K562 (cell line): ENCODE measurements at regions not wholly inside any gene's neighbourhood (a gene's known extent, or its start where the extent isn't known, plus 50 kb on each side); places are given as distances from the start of the nearest gene placed in this dataset.

ENCODE experiments used
- ATAC-seq: fragments of 200-7000 bp; cut with Tn5 transposase; 3 replicates; pipeline ENCODE4 v1.9.1; 2020; ENCODE audit warnings: moderate library complexity
- BruUV-seq: library from RNA; stranded (reverse); fragments of 400-500 nt; replicated peaks from 2 replicates; lab custom pipeline; 2021; lab: Mats Ljungman, UMichigan
- CTCF ChIA-PET: fragments of 300-600 bp; formaldehyde crosslinking; extraction: SDS; loops from one replicate; lab custom pipeline; 2021; ENCODE audit warnings: low intra/inter-chr PET ratio; lab: Yijun Ruan, JAX
- POLR2A ChIA-PET: fragments of 300-600, 350-650 bp; sonication (Branson Sonifier 250); formaldehyde crosslinking; extraction: SDS; loops from one replicate; lab custom pipeline; 2021; ENCODE audit warnings: antibody characterized with exemption, inconsistent platforms; lab: Yijun Ruan, JAX
- DNase-seq, 4 experiments: peaks; one replicate each; pipeline versions ENCODE4 v3.0.0 to v3.0.0-alpha.2; 2011 to 2018; ENCODE audit warnings: low spot score in 3 of 4, mixed read lengths in 3 of 4; ENCODE audit errors: extremely low read depth in 1 of 4
- FAIRE-seq: peaks from 2 replicates; lab custom pipeline; 2011; peaks lifted over from hg19 to GRCh38; lab: Jason Lieb, UNC
- H2AFZ ChIP-seq: 2 replicates; pipeline ENCODE4 v1.6.0; 2011; ENCODE audit warnings: low read depth, low read length, control low read depth, inconsistent platforms
- H3K27ac ChIP-seq: fragments of 200-600 bp; 3 replicates; pipeline ENCODE4 v1.8.0; 2011; ENCODE audit warnings: low read depth, mild to moderate bottlenecking, control low read depth, inconsistent platforms, low read length, moderate library complexity, mixed read lengths; ENCODE audit errors: extremely low read depth
- H3K27me3 ChIP-seq, 2 experiments: fragments of 300-600 bp in 1 of 2; 2 replicates in 1 of 2; 3 replicates in 1 of 2; pipeline versions ENCODE4 v1.6.0 to v1.8.0; 2011; ENCODE audit warnings: inconsistent platforms in 2 of 2, low read length in 2 of 2, mild to moderate bottlenecking in 1 of 2, mixed read lengths in 1 of 2, moderate library complexity in 1 of 2; ENCODE audit not compliant: control insufficient read depth in 2 of 2, insufficient read depth in 2 of 2
- H3K36me3 ChIP-seq: fragments of 300-600 bp; 3 replicates; pipeline ENCODE4 v1.8.0; 2011; ENCODE audit warnings: mild to moderate bottlenecking, low read length, inconsistent platforms; ENCODE audit not compliant: control insufficient read depth, insufficient read depth
- H3K4me1 ChIP-seq, 2 experiments: fragments of 200-600 bp in 1 of 2; replicated peaks in 1 of 2; 2 replicates in 1 of 2; 3 replicates in 1 of 2; pipeline versions ENCODE4 v1.5.1 to v1.8.0; 2011; ENCODE audit warnings: inconsistent platforms in 2 of 2, low read length in 2 of 2, mild to moderate bottlenecking in 1 of 2, mixed read lengths in 1 of 2, moderate library complexity in 1 of 2; ENCODE audit not compliant: control insufficient read depth in 2 of 2, insufficient read depth in 2 of 2
- H3K4me2 ChIP-seq: 2 replicates; pipeline ENCODE4 v1.6.1; 2011; ENCODE audit warnings: low read length, control low read depth, inconsistent platforms, mixed read lengths; ENCODE audit not compliant: insufficient read depth
- H3K4me3 ChIP-seq: fragments of 200-600 bp; sonication (generic), shearing (Covaris generic); 2 replicates; pipeline ENCODE4 v1.5.1; 2016; ENCODE audit warnings: control low read depth, inconsistent platforms
- H3K79me2 ChIP-seq: fragments of 200-600 bp; 3 replicates; pipeline ENCODE4 v1.8.0; 2011; ENCODE audit warnings: low read length, inconsistent platforms; ENCODE audit not compliant: control insufficient read depth, insufficient read depth
- H3K9ac ChIP-seq, 2 experiments: 2 replicates each; pipeline versions ENCODE4 v1.6.0 to v1.6.1; 2011; ENCODE audit warnings: low read depth in 2 of 2, low read length in 2 of 2, control low read depth in 1 of 2, inconsistent platforms in 1 of 2, mild to moderate bottlenecking in 1 of 2, mixed read lengths in 1 of 2; ENCODE audit not compliant: insufficient read depth in 1 of 2
- H3K9me1 ChIP-seq: one replicate; pipeline ENCODE4 v1.6.0; 2011; ENCODE audit warnings: inconsistent platforms, mild to moderate bottlenecking, low read length, moderate library complexity; ENCODE audit not compliant: control insufficient read depth, insufficient read depth
- H3K9me3 ChIP-seq: replicated peaks from 2 replicates; pipeline ENCODE4 v1.5.1; 2011; ENCODE audit warnings: low read depth, low read length, inconsistent platforms; ENCODE audit not compliant: control insufficient read depth, insufficient read depth
- H4K20me1 ChIP-seq: replicated peaks from 2 replicates; pipeline ENCODE4 v1.6.1; 2011; ENCODE audit warnings: low read length, inconsistent platforms, mixed read lengths; ENCODE audit not compliant: control insufficient read depth, insufficient read depth
- PCBP1 ChIP-seq: fragments of 200-400 bp; formaldehyde crosslinking; IDR thresholded peaks from 2 replicates; pipeline ENCODE4 v1.6.1; 2018; ENCODE audit warnings: mild to moderate bottlenecking, low read depth, low read length; ENCODE audit not compliant: poor library complexity, severe bottlenecking
- RAD21 ChIP-seq, 2 experiments: fragments of 250-450 bp in 1 of 2; fragments of 450-650 bp in 1 of 2; sonication (Bioruptor Pico) in 1 of 2; formaldehyde crosslinking in 1 of 2; IDR thresholded peaks in 1 of 2; conservative IDR thresholded peaks in 1 of 2; 2 replicates each; pipeline versions ENCODE4 v1.4.0 to v1.8.0; 2020 to 2022; ENCODE audit warnings: mild to moderate bottlenecking in 2 of 2, moderate library complexity in 1 of 2
- SMAD3 ChIP-seq: fragments of 450-650 bp; formaldehyde crosslinking; conservative IDR thresholded peaks from 2 replicates; pipeline ENCODE4 v1.4.0; 2020; ENCODE audit warnings: mild to moderate bottlenecking
- SMC3 ChIP-seq: conservative IDR thresholded peaks from 2 replicates; pipeline ENCODE4 v1.6.1; 2011; ENCODE audit warnings: low read depth, low read length, improper control_type of control experiment; ENCODE audit not compliant: insufficient read depth
- SRSF1 ChIP-seq: fragments of 200-400 bp; formaldehyde crosslinking; IDR thresholded peaks from 2 replicates; pipeline ENCODE4 v1.6.1; 2017; ENCODE audit warnings: mild to moderate bottlenecking, low read depth, low read length, moderate library complexity
- ZNF717 ChIP-seq: fragments of 250-450 bp; sonication (Bioruptor Pico); IDR thresholded peaks from 2 replicates; pipeline ENCODE4 v1.5.0; 2021
- WGBS: fragments of 100-300 bp; shearing (Covaris generic); methylation state at CpG from one replicate; pipeline ENCODE4 v1.1.6; 2016; ENCODE audit warnings: low coverage, mixed read lengths; ENCODE audit not compliant: insufficient coverage; ENCODE audit errors: missing lambda C conversion rate; 5-methylcytosine and 5-hydroxymethylcytosine counted together
- in situ Hi-C: fragments of 300-500 bp; cut with MboI; formaldehyde crosslinking; loops from 4 replicates; pipeline ENCODE4 v1.15.0; 2018; ENCODE audit warnings: inconsistent platforms, mixed read lengths
- intact Hi-C: fragments of 100-400 bp; cut with micrococcal nuclease; formaldehyde crosslinking; loops from 2 replicates; pipeline ENCODE4 v1.14.2; 2022
- TF ChIP-seq, protein P1 (sequence below): fragments of 250-450 bp; sonication (Bioruptor Pico); IDR thresholded peaks from 2 replicates; pipeline ENCODE4 v1.4.0; 2020; ENCODE audit warnings: mild to moderate bottlenecking, moderate library complexity
- TF ChIP-seq, protein P2 (sequence below): fragments of 450-650 bp; formaldehyde crosslinking; IDR thresholded peaks from 2 replicates; pipeline ENCODE4 v1.4.0; 2020; ENCODE audit warnings: mild to moderate bottlenecking, moderate library complexity
- TF ChIP-seq, protein P3 (sequence below), 2 experiments: fragments of 450-650 bp; formaldehyde crosslinking in 1 of 2; IDR thresholded peaks; 2 replicates each; pipeline versions ENCODE4 v1.4.0 to v1.6.1; 2014 to 2020; ENCODE audit warnings: mild to moderate bottlenecking in 2 of 2, borderline replicate concordance in 1 of 2, low read depth in 1 of 2

DNA sequence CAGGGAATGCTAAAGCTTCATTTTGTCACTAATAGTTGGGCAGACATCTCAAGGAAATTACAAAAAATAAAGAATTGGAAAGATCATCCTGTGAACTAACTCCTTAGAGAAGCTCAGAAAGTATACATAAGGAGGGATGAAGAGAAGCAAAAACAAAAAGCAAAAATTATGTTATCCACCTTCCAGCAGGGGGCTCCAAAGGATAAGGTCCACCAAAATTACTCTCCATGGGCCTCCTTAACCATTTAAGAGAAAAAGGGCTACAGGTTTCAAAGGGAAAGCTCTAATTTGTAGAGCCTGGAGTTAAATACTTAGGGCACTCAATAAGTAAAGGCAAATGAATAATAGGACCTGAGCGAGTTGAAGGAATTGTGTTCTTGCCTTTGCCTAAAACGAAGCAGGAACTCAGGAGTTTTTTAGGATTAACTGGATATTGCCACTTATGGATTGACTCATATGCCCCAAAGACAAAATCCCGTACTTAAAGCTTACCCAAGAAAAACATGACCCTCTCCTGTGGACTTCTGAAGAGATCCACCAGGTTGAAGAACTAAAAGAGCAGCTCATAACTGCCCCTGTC is 1167.9 kb downstream of the DSC3 start:
- no peaks in the 10 kb centered on the region for H4K20me1 ChIP-seq
- no peaks in the 10 kb centered on the region for H3K9me3 ChIP-seq
- no peaks in the 10 kb centered on the region for H3K27me3 ChIP-seq
- H3K79me2 ChIP-seq, result no peaks in the 10 kb centered on the region
- no peak overlapping the region for H3K27ac ChIP-seq
- H2AFZ ChIP-seq, result no peak overlapping the region
- no peaks in the 10 kb centered on the region for H3K36me3 ChIP-seq
- ATAC-seq (0 out of 3 replicates have a peak, but pooled peaks have one; percentile 46), FAIRE-seq (peak; percentile 64), DNase-seq (peak; percentile 11 to 58 (median 16))
- in situ Hi-C loops, result no loop called here
- no peaks in the 10 kb centered on the region for H3K9me1 ChIP-seq
- H3K4me1 ChIP-seq, result no peaks in the 10 kb centered on the region
- intact Hi-C loops, result loop anchor here (1.0 to 5.0 kb wide), 3 partner anchors 398 to 1097 kb away; no protein-coding TSS in a partner anchor
- no TSS peak for BruUV-seq
- WGBS, result 0% methylated on average over 3 of the region's 3 CpGs
- no peak overlapping the region for H3K4me3 ChIP-seq
- H3K4me2 ChIP-seq, result no peak overlapping the region
- CTCF ChIA-PET, result interaction anchor here (1.0 to 1.4 kb wide), 2 partner anchors 1096 to 1097 kb away, joined by 4 to 5 read pairs; no protein-coding TSS in a partner anchor
- POLR2A ChIA-PET, result no interaction called here
- H3K9ac ChIP-seq, result no peak overlapping the region
- TF ChIP-seq, protein P1, sequence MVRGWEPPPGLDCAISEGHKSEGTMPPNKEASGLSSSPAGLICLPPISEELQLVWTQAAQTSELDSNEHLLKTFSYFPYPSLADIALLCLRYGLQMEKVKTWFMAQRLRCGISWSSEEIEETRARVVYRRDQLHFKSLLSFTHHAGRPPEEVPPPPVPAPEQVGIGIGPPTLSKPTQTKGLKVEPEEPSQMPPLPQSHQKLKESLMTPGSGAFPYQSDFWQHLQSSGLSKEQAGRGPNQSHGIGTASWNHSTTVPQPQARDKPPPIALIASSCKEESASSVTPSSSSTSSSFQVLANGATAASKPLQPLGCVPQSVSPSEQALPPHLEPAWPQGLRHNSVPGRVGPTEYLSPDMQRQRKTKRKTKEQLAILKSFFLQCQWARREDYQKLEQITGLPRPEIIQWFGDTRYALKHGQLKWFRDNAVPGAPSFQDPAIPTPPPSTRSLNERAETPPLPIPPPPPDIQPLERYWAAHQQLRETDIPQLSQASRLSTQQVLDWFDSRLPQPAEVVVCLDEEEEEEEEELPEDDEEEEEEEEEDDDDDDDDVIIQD (CRISPR knock-in tag), result no peak
- no peak for TF ChIP-seq ZNF717 (CRISPR knock-in tag)
- TF ChIP-seq RAD21 (CRISPR knock-in tag; conservative IDR thresholded peaks at IDR 0.05 in 1 of 2, IDR thresholded peaks at IDR 0.05 in 1 of 2), result peak; percentile 66 to 71
- 0 out of 2 replicates have a peak, but pooled peaks have one; percentile 22 for TF ChIP-seq SMC3
- no peak for TF ChIP-seq SRSF1
- TF ChIP-seq SMAD3 (CRISPR knock-in tag), result no peak
- TF ChIP-seq PCBP1, result no peak
- TF ChIP-seq, protein P2, sequence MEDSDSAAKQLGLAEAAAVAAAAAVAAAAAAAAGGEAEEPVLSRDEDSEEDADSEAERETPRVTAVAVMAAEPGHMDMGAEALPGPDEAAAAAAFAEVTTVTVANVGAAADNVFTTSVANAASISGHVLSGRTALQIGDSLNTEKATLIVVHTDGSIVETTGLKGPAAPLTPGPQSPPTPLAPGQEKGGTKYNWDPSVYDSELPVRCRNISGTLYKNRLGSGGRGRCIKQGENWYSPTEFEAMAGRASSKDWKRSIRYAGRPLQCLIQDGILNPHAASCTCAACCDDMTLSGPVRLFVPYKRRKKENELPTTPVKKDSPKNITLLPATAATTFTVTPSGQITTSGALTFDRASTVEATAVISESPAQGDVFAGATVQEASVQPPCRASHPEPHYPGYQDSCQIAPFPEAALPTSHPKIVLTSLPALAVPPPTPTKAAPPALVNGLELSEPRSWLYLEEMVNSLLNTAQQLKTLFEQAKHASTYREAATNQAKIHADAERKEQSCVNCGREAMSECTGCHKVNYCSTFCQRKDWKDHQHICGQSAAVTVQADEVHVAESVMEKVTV (CRISPR knock-in tag), result peak; percentile 35; the same call in 1 of the 2 replicates
- TF ChIP-seq, protein P3, sequence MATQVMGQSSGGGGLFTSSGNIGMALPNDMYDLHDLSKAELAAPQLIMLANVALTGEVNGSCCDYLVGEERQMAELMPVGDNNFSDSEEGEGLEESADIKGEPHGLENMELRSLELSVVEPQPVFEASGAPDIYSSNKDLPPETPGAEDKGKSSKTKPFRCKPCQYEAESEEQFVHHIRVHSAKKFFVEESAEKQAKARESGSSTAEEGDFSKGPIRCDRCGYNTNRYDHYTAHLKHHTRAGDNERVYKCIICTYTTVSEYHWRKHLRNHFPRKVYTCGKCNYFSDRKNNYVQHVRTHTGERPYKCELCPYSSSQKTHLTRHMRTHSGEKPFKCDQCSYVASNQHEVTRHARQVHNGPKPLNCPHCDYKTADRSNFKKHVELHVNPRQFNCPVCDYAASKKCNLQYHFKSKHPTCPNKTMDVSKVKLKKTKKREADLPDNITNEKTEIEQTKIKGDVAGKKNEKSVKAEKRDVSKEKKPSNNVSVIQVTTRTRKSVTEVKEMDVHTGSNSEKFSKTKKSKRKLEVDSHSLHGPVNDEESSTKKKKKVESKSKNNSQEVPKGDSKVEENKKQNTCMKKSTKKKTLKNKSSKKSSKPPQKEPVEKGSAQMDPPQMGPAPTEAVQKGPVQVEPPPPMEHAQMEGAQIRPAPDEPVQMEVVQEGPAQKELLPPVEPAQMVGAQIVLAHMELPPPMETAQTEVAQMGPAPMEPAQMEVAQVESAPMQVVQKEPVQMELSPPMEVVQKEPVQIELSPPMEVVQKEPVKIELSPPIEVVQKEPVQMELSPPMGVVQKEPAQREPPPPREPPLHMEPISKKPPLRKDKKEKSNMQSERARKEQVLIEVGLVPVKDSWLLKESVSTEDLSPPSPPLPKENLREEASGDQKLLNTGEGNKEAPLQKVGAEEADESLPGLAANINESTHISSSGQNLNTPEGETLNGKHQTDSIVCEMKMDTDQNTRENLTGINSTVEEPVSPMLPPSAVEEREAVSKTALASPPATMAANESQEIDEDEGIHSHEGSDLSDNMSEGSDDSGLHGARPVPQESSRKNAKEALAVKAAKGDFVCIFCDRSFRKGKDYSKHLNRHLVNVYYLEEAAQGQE (IDR thresholded peaks at IDR 0.05; ENCODE audit: borderline replicate concordance), result peak; percentile 45
- TF ChIP-seq, protein P3 (CRISPR knock-in tag; IDR thresholded peaks at IDR 0.05; ENCODE audit: low read depth), result no peak
